HG02840 (cell line): ENCODE measurements at regions not wholly inside any gene's neighbourhood (a gene's known extent, or its start where the extent isn't known, plus 50 kb on each side); places are given as distances from the start of the nearest gene placed in this dataset.
"Not testable (repeated sequence)": the region's sequence is repeated elsewhere in the genome, so short reads cannot be mapped to it uniquely, and the experiment has no call there.

Experiments used
- ATAC-seq: cut with Tn5 transposase; IDR thresholded peaks from one replicate; pipeline ENCODE4 v1.9.1; 2021; ENCODE audit warnings: mild to moderate bottlenecking, moderate library complexity, moderate number of reproducible peaks; ENCODE audit not compliant: unreplicated experiment, low FRiP score

- no peak for ATAC-seq
These were observed 175.4 kb downstream of the ERMARD start for GRCh38 chr6:169926617-169927417.

- no peak for ATAC-seq
These were observed 172.3 kb downstream of the ERMARD start for GRCh38 chr6:169923468-169924464.

- no peak for ATAC-seq
These were observed 170.7 kb downstream of the ERMARD start for GRCh38 chr6:169921853-169922824.

GRCh38 chr6:169921217-169921616 lies 169.8 kb downstream of the ERMARD start:
- no peak for ATAC-seq

- no peak for ATAC-seq
These were observed 169.1 kb downstream of the ERMARD start for GRCh38 chr6:169920359-169921020.

- no peak for ATAC-seq
These were observed 167.6 kb downstream of the ERMARD start for GRCh38 chr6:169918954-169919549.

GRCh38 chr6:169918239-169918953 lies 167.0 kb downstream of the ERMARD start:
- ATAC-seq = no peak

GRCh38 chr6:169917153-169917552 lies 165.7 kb downstream of the ERMARD start:
- no peak for ATAC-seq

- ATAC-seq = no peak
These were observed 164.5 kb downstream of the ERMARD start for GRCh38 chr6:169915769-169916550.

- not testable (repeated sequence) for ATAC-seq
These were observed 162.3 kb downstream of the ERMARD start for GRCh38 chr6:169913745-169914144.

- ATAC-seq = no peak
These were observed 161.7 kb downstream of the ERMARD start for GRCh38 chr6:169913096-169913638.

GRCh38 chr6:169912266-169913095 lies 161.1 kb downstream of the ERMARD start:
- no peak for ATAC-seq

GRCh38 chr6:169911264-169912263 lies 160.1 kb downstream of the ERMARD start:
- no peak for ATAC-seq

GRCh38 chr6:169909113-169909512 lies 157.7 kb downstream of the ERMARD start:
- no peak for ATAC-seq

- ATAC-seq = no peak
These were observed 157.0 kb downstream of the ERMARD start for GRCh38 chr6:169908403-169908933.
